GM19043 (cell line): ENCODE measurements at regions not wholly inside any gene's neighbourhood (a gene's known extent, or its start where the extent isn't known, plus 50 kb on each side); places are given as distances from the start of the nearest gene placed in this dataset.
"Not testable (repeated sequence)": the region's sequence is repeated elsewhere in the genome, so short reads cannot be mapped to it uniquely, and the experiment has no call there.

Source experiments
- ATAC-seq: cut with Tn5 transposase; IDR thresholded peaks from one replicate; pipeline ENCODE4 v1.9.1; 2021; ENCODE audit warnings: low read depth; ENCODE audit not compliant: unreplicated experiment

DNA sequence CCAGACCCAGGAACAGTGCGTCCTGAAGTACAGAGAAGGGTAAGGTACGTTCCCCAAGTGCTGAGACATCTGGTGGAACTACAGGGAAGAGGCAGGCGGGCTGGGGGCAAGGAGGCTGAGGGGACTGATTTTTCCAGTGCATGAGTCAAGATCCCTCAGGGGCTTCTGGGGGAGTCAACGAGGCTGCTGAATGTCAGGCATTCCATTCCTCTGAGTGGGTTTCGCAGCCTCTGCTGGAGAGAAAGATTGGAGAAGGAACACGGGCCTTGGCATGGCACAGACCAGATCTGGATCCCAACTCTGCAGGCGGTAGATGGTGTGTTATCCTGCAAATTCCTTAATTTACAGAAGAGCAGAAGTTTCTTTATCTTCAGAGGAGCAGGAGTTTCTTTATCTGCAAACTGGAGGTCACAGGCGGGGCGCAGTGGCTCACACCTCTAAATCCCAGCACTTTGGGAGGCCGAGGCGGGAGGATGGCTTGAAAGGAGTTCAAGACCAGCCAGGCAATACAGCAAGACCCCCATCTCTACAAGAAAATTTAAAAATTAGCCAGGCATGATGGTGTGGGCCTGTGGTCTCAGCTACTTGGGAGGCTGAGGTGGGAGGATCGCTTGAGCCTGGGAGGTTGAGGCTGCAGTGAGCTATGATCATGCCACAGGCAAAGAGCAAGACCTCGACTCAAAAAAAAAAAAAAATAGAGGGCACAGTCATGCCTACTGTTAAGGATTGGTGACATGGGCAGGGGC is 132.6 kb upstream of the MAP1LC3B2 start:
- ATAC-seq, result no peak

DNA sequence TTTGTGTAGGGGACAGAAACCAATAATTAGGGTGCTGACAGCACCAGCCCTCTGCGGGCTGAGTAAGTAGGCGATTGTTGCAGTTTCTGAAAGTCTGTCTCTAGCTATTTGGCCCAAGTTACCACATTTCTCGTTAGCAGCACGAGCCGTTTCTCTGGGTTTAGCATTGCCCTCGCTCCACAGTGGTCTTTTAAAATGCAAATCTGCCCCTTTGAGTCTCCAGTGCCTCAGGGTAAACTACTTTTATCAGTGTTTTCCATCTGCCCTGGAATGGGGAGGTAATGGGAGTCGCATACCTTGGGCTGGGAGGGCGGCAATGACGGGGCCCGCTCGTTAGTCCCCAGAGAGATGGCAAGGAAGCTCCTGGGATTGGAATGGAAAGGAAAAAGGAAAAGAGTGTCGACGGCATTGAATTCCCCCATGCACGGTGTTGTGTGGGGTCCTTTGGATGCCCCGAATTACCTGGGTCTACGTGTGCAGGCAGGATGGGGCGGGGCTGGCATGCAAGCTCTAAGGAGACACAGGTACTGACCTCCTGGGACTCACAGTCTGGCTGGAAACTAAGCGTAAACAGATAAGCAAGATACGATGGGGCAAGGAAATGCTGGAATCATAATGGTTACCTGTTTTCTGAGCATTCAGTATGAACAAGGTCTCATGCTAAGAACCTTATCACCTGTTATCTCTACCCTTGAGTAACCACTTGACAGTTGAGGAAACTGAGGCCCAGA is 131.8 kb upstream of the MAP1LC3B2 start:
- no peak for ATAC-seq

DNA sequence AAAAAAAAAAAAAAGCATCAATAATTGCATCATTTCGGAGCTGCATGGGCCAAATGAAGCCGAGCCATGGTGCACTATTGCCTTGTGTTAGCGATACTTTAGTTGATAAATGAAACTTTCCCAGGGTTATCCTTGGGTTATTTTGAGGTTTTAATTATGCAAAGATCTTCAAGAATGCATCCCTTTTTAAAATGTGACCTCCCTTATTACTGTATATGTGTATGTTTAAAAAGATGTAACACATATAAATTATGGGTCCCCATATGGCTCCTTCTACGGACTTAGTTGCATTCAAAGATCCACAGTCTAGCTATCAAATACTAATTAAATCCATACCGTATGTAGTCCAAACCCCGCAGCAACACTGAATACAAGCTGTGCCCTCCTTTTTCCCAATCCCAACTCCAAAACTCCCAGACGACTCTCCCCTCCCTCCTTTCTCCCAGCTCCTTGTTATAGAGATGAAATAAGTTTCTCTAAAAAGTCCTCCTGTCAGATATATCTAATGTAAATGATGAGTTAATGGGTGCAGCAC is 129.3 kb upstream of the MAP1LC3B2 start:
- no peak for ATAC-seq

DNA sequence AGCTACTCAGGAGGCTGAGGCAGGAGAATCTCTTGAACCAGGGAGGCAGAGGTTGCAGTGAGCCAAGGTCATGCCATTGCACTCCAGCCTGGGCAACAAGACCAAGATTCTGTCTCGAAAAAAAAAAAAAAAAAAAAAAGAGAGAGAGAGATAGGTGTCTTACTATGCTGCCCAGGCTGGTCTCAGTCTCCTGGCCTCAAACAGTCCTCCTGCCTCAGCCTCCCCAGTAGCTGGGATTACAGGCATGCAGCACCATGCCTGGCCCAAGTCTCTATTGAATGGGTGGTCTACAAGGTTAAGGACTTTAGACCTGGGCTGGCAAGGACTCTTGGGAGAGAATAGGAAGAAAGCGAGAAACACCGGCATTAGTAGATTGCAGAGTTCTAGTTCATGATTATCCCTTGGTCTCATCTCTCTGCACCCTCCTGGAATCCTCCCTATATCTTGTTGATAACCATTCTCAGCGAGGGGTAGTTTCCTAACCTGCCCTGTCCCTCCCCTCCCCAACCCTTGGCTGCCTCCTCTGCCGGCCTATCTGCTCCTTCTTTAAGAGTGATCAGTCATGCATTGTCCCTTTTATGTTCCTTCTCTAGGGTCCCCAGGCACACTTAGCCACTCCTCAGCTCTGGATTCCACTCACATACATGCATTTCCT is 128.1 kb upstream of the MAP1LC3B2 start:
- no peak for ATAC-seq

DNA sequence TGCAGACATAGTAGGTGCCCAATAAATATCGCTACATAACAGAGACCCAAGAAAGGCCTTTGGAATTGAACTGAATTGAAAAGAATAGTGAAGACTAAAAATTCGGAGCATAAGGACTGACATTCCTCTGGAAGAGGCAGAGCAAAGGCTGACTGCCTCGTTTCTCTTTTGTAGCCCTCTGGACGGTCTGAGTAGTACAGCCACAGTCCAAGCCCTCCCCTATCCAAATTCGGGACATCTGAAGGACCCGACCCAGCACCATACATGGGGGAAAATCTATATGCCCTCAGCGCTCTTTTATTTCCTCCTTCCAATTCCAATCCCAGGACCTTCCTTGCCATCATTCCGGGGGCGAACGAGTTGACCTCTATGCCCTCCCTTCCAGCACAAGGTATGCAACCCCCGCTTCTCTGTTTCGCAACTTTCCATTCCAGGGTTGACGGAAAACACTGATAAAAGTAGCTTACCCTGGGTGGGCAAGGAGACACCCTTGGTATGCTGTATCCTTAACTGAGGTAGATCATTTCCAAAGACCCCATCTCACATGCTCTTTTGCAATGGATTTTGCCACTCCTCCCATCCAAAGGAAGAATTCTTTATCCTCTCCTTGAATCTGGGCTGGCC is 127.4 kb upstream of the MAP1LC3B2 start:
- no peak for ATAC-seq

DNA sequence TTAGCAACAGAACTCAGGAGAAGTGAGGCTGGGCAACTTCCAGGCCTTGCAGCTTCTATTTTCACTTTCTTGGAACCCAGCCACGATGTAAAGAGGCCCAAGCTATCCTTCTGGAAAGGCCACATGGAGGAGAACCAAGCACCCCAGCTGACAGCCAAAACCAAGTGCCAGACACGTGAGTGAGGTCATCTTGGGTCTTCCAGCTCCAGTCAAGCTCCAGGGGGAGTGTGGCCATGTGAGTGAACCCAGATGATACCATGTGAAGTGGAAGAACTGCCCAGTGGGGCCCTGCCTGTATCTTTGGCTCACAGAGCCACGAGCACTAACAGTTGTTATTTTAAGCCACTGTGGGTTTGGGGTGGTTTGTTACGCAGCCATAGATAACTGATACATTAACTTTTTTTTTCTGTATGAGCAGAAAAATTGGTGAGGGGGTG is 126.8 kb upstream of the MAP1LC3B2 start:
- no peak for ATAC-seq

DNA sequence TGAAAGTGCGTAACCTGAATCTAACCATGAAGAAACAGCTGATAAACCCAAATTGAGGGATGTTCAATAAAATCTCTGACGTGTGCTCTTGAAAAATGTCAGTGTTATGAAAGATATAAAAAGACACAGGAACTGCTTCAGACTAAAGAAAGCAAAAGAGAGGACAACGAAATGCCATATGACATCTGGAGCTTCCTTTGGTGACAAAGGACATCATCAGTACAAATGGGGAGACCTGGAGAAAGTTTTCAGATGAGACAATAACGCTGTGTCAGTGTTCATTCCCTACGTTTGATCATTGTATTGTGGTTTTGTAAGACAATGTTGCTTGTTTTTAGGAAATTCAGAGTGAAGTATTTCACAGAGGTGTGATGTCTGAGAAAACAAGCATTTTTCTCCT is 125.9 kb upstream of the MAP1LC3B2 start:
- no peak for ATAC-seq

DNA sequence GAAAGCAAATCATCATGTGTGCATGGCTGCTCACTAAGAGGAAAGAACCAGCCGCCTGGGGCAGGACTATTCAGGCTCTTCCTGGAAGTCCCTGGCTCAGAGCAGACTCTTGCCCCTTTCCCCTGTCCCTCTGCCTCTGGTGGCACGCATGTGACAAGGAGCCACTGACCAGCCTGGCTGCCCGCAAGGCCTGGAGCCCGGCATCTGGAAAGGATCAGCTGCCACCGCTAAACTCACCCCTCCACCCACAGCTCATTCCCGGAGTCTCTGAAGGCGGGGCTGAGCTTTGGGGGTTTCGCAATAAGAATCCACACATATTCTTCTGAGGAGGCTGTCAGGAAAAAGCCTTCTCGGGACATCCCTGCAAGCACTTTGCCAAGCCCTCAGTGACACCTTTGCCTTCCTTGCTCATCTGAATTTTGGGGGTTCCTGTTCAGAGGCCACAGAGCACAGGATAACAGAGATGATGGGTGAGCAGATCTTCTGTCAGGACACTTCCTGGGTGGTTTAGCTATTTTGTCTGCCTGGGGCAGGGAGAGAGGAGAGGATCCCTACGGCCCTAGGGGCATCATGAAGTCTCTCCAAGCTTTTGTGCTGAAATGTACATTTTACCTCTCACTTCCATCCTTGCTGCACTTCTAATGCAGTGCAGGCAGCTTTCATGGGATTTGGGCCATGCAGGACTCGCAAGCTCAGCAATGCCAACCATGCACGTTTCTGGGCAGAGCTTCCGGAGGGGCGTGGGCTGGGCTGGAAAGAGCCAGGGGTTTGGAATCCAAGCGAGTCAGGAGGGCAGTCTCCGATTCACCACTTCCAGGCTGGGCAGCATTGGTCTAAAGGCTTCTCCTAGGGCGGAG is 124.8 kb upstream of the MAP1LC3B2 start:
- no peak for ATAC-seq

DNA sequence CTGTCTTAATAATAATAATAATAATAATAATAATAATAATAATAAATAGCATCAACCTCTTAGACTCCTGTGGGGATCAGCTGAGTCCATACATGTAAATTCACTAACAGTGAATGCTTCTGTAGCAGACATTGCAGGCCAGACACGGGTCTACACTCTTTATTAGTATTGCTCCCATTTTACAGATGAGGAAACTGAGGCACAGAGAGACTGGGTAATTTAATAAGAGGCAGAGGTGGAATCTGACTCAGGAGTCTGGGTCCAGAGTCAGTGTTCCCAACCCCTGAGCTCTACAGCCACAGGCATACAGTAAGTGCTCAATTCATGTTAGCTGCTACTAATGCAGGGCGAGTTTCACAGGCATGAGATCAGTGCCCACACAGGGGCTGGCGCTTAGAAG is 123.2 kb upstream of the MAP1LC3B2 start:
- no peak for ATAC-seq

DNA sequence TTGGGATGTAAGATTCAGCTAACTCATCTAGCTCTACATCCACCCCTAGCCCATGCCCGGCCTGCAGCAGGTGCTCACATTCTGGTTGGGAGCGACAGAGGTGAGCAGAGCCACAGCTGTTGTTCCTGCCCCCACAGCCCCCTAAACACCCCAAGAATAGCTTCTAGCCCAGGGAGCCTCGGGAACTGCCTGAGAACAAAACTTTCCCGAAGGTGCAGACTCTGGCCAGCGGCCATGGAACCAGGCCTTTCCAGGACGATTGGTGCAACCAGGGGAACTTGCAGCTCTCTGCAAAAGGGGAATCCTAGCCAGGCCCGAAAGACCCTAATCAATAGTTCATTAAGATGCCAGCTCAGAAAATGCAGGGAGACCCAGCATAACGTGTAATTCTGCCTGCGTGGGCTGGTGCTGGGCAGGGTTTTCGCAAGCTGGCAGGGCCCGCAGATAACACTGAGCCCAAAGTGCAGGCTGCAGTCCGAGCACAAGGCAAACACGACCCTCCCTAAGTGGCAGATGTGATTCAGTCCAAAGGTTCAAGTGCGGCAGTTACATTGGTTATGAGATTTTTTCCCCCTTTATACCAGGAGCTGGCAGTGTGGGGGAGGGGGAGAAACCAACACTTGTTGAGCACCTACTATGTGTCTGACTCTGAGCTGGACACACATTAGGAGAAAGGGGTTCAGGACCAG is 122.5 kb upstream of the MAP1LC3B2 start:
- ATAC-seq, result no peak

DNA sequence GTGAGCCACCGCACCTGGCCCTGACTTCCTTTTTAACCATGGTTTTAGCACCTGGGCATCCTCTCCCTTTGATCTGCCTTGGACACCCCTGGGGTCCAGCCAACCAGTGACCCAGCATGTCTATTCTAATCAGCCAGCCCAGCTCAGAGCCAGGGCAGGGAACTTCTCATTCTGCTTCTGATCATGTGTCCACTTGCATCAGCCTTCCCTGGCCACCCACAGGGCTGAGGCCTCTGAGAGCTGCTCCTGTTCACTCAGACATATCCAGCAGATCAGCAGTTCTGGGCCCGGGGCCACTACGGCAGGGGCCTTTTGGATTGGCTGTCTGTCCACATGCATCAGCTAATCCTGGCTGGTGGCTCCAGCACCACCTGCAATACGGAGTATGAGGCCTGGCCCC is 117.9 kb upstream of the MAP1LC3B2 start:
- no peak for ATAC-seq

DNA sequence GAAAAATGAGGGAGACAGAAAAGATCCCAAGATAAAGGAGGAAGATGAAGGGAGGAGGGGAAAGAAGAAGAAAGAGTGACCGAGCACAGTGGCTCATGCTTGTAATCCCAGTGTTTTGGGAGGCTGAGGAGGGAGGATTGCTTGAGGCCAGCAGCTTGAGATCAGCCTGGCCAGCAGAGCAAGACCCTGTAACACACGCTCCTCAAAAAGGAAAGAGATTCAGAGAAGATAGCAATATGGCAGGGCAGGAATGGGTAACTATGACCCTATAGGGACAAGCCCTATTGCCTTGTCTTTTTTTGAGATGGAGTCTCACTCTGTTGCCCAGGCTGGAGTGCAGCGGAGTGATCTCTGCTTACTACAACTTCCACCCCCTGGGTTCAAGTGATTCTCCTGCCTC is 116.9 kb upstream of the MAP1LC3B2 start:
- no peak for ATAC-seq

DNA sequence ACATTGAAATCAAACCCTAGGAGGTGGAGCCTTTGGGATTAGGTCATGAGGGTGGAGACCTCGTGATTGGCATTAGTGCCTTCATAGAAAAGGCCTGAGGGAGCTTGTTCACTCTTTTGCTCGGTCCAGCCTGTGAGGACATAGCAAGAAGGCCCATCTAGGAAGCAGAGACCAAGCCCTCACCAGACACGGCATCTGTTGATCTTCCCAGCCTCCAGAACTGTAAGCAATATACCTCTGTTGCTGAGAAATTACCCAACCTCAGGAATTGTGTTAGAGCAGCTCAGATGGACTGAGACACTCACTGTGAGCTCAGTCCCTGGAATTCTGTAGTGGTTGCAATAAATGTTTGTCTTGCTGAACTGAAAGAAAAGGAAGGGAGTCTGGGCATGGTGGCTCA is 116.2 kb upstream of the MAP1LC3B2 start:
- no peak for ATAC-seq

DNA sequence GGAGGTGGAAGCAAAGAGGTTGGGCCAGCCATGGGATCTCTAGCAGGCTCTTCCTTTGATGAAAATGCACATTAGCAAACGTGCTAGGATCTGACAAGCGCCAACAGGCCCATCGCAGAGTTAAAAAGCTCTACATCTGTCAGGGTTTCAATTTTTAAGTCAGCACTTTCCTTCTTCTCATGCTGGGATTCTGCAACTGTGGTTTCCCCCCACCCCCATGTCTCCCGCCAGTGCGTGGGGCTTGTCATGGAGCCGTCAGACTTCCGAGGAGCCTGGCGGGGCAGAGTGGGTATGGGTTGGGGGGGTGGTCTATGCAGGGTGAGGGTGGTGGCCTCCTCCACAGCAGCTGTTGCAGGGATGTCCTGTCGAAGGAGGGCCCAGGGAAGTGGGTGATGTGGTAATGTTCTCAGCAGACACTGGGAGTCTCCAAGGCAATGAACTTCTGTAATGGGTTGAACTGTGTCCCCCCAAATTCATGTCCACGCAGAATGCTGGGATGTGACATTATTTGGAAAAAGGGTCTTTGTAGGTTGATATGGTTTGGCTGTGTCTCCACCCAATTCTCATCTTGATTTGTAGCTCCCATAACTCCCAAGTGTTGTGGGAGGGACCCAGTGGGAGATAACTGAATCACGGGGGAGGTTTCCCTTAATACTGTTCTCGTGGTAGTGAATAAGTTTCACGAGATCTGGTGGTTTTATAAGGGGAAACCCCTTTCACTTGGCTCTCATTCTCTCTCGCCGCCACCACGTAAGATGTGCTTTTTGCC is 115.2 kb upstream of the MAP1LC3B2 start:
- ATAC-seq, result no peak

DNA sequence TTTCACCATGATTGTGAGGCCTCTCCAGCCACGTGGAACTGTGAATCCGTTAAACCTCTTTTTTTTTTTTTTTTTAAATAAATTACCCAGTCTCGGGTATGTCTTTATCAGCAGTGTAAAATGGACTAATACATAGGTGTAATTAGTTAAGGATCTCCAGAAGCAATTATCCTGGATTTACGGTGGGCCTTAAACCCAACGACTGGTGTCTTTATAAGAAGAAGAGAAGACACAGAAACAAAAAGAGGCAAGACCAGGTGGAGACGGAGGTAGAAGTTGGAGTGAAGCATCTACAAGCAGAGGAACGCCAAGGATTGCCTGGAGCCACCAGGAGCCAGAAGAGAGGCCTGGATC is 114.6 kb upstream of the MAP1LC3B2 start:
- ATAC-seq, result no peak

DNA sequence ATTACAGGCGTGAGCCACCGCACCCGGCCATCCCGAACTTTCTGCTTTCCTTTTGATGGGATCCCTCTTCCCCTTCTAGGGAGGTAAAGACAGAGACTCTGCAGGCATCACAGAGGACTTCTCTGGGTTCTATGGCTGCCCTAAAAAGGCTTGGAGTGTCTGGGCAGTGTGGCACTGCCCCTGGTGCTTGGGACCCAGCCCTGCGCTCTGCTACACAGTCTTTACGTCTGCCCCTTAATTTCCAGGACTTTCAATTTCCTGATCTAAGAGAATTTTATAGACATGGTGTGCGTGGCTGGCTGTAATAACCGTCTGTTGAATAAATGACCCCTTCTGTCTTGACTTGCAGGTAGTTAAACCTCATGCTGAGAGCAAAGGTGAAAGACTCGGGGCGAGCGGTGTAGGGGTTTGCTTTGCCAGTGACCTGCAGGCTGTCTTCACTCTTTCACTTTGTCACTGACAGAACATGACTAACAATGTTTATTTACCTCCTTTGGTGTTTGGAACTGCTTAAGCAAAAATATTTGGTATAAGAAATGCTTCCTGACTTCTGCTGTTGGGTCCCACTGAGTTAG is 110.9 kb upstream of the MAP1LC3B2 start:
- ATAC-seq, result no peak

DNA sequence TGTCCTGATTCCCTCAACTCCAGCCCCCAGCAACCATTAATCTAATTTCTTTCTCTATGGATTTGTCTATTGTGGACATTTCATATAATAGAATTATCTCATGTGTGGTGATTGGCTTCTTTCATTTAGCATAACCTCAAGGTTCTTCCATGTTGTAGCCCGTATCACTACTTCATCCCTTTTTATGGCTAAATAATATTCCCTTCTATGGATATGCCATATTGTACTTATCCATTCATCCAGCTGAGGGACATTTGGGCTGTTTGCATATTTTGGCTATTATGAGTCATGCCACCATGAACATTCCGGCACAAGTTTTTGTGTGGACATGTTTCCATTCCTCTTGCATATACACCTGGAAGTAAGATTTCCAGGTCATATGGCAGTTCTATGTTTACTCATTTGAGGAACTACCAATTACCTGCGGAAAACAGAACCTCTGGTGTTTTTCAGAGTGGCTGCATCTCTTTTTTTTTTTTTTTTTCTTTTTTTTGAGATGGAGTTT is 108.7 kb upstream of the MAP1LC3B2 start:
- no peak for ATAC-seq

DNA sequence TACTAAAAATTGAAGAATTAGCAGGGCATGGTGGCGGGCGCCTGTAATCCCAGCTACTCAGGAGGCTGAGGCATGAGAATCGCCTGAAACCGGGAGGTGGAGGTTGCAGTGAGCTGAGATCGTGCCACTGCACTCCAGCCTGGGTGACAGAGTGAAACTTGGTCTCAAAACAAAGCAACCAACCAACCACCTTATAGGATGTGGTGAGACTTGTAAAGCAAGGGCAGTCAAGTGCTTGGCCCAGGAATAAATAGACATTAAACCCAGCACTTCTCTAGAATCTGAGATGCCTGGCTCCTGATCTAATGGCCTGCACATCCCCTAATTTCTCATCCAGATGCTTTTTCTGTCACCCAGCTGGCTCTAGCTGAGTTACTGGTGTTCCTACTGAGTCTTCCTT is 106.2 kb upstream of the MAP1LC3B2 start:
- ATAC-seq, result not testable (repeated sequence)
